ENCODE measurements at regions not wholly inside any gene's neighbourhood (a gene's known extent, or its start where the extent isn't known, plus 50 kb on each side); places are given as distances from the start of the nearest gene placed in this dataset.
"Not testable (repeated sequence)": the region's sequence is repeated elsewhere in the genome, so short reads cannot be mapped to it uniquely, and the experiment has no call there.

DNA sequence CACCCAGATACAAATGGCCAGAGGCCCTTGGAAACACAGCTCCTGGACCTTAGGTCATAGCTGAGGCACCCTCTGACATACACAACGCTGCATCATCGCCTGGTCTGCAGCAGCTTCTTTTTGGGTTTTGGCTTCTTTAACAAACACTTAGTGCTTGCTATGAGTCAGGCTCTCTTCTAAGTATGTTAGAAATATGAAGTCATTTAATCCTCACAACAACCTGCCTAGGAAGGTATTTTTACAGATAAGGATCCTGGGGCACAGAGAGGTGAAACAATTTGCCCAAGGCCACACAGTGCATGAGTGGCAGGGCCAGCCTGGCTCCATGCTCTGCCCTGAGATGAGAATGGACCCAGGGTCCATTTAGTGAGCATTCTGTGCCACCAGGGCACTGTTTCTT, 96.6 kb downstream of the TMEM17 start:
- Histone ChIP-seq H3K9ac (ENCODE audit: low read length) (no peak overlapping the region), H3K9me3 (ENCODE audit: control insufficient read depth, low read length) (no peaks in the 10 kb centered on the region), H3K27me3 (ENCODE audit: control insufficient read depth, insufficient read depth, low read length) (no peaks in the 10 kb centered on the region), H3K36me3 (ENCODE audit: control insufficient read depth, insufficient read depth, low read length) (no peaks in the 10 kb centered on the region), H3K4me1 (ENCODE audit: control insufficient read depth, insufficient read depth, low read length) (peaks cover 41% of the 10 kb centered on the region), H3K4me3 (ENCODE audit: low read length) (no peak overlapping the region)

- Histone ChIP-seq H3K36me3 (ENCODE audit: control insufficient read depth, insufficient read depth, low read length) (no peaks in the 10 kb centered on the region), H3K4me1 (ENCODE audit: control insufficient read depth, insufficient read depth, low read length) (peaks cover 41% of the 10 kb centered on the region), H3K27me3 (ENCODE audit: control insufficient read depth, insufficient read depth, low read length) (no peaks in the 10 kb centered on the region), H3K4me3 (ENCODE audit: low read length) (no peak overlapping the region), H3K9ac (ENCODE audit: low read length) (no peak overlapping the region), H3K9me3 (ENCODE audit: control insufficient read depth, low read length) (no peaks in the 10 kb centered on the region)
These were observed 97.7 kb downstream of the TMEM17 start for GRCh38 chr2:62408241-62408677.

GRCh38 chr2:62407838-62408237, 98.2 kb downstream of the TMEM17 start:
- no peak overlapping the region for H3K4me3 ChIP-seq (ENCODE audit: low read length)
- no peaks in the 10 kb centered on the region for H3K27me3 ChIP-seq (ENCODE audit: control insufficient read depth, insufficient read depth, low read length)
- no peaks in the 10 kb centered on the region for H3K9me3 ChIP-seq (ENCODE audit: control insufficient read depth, low read length)
- no peaks in the 10 kb centered on the region for H3K36me3 ChIP-seq (ENCODE audit: control insufficient read depth, insufficient read depth, low read length)
- no peak overlapping the region for H3K9ac ChIP-seq (ENCODE audit: low read length)
- H3K4me1 ChIP-seq (ENCODE audit: control insufficient read depth, insufficient read depth, low read length), result peaks cover 41% of the 10 kb centered on the region

DNA sequence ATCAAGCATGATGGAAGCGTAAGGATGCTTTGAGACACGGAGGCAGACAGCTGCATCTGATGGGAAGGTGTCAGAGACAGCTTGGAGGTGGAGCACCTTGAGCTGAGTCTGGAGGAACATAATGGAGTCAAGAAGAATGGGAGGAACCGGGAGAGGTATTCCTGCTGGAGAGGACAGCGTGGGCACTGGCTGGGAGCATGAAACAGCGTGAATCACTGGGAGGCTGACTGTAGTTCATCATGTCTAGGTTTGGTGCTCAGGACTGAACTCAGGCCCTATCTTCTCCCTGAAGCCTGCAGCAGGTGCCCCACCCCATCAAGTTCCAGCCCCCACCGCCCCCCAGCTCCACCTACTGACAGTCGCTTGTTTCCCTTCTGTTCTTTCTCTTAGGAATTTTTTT, 98.6 kb downstream of the TMEM17 start:
- Histone ChIP-seq H3K36me3 (ENCODE audit: control insufficient read depth, insufficient read depth, low read length) (no peaks in the 10 kb centered on the region), H3K9me3 (ENCODE audit: control insufficient read depth, low read length) (no peaks in the 10 kb centered on the region), H3K4me1 (ENCODE audit: control insufficient read depth, insufficient read depth, low read length) (peaks cover 41% of the 10 kb centered on the region), H3K9ac (ENCODE audit: low read length) (no peak overlapping the region), H3K4me3 (ENCODE audit: low read length) (no peak overlapping the region), H3K27me3 (ENCODE audit: control insufficient read depth, insufficient read depth, low read length) (no peaks in the 10 kb centered on the region)

- Histone ChIP-seq H3K27me3 (ENCODE audit: control insufficient read depth, insufficient read depth, low read length) (no peaks in the 10 kb centered on the region), H3K9me3 (ENCODE audit: control insufficient read depth, low read length) (no peaks in the 10 kb centered on the region), H3K4me3 (ENCODE audit: low read length) (no peak overlapping the region), H3K9ac (ENCODE audit: low read length) (no peak overlapping the region), H3K36me3 (ENCODE audit: control insufficient read depth, insufficient read depth, low read length) (no peaks in the 10 kb centered on the region), H3K4me1 (ENCODE audit: control insufficient read depth, insufficient read depth, low read length) (peaks cover 37% of the 10 kb centered on the region)
These were observed 99.4 kb downstream of the TMEM17 start for GRCh38 chr2:62406573-62407043.

- no peaks in the 10 kb centered on the region for H3K9me3 ChIP-seq (ENCODE audit: control insufficient read depth, low read length)
- no peaks in the 10 kb centered on the region for H3K36me3 ChIP-seq (ENCODE audit: control insufficient read depth, insufficient read depth, low read length)
- H3K27me3 ChIP-seq (ENCODE audit: control insufficient read depth, insufficient read depth, low read length), result no peaks in the 10 kb centered on the region
- H3K4me3 ChIP-seq (ENCODE audit: low read length), result no peak overlapping the region
- H3K9ac ChIP-seq (ENCODE audit: low read length), result no peak overlapping the region
- H3K4me1 ChIP-seq (ENCODE audit: control insufficient read depth, insufficient read depth, low read length), result peaks cover 30% of the 10 kb centered on the region
These were observed 101.1 kb downstream of the TMEM17 start for GRCh38 chr2:62404913-62405312.

- Histone ChIP-seq H3K9ac (ENCODE audit: low read length) (no peak overlapping the region), H3K27me3 (ENCODE audit: control insufficient read depth, insufficient read depth, low read length) (no peaks in the 10 kb centered on the region), H3K4me3 (ENCODE audit: low read length) (no peak overlapping the region), H3K4me1 (ENCODE audit: control insufficient read depth, insufficient read depth, low read length) (peaks cover 17% of the 10 kb centered on the region), H3K9me3 (ENCODE audit: control insufficient read depth, low read length) (no peaks in the 10 kb centered on the region), H3K36me3 (ENCODE audit: control insufficient read depth, insufficient read depth, low read length) (no peaks in the 10 kb centered on the region)
These were observed 103.8 kb downstream of the TMEM17 start for GRCh38 chr2:62402156-62402555.

- no peaks in the 10 kb centered on the region for H3K4me1 ChIP-seq (ENCODE audit: control insufficient read depth, insufficient read depth, low read length)
- no peaks in the 10 kb centered on the region for H3K27me3 ChIP-seq (ENCODE audit: control insufficient read depth, insufficient read depth, low read length)
- no peak overlapping the region for H3K9ac ChIP-seq (ENCODE audit: low read length)
- no peaks in the 10 kb centered on the region for H3K9me3 ChIP-seq (ENCODE audit: control insufficient read depth, low read length)
- no peak overlapping the region for H3K4me3 ChIP-seq (ENCODE audit: low read length)
- H3K36me3 ChIP-seq (ENCODE audit: control insufficient read depth, insufficient read depth, low read length), result no peaks in the 10 kb centered on the region
These were observed 107.6 kb downstream of the TMEM17 start for GRCh38 chr2:62398356-62398755.

- Histone ChIP-seq H3K9ac (ENCODE audit: low read length) (no peak overlapping the region), H3K36me3 (ENCODE audit: control insufficient read depth, insufficient read depth, low read length) (no peaks in the 10 kb centered on the region), H3K4me3 (ENCODE audit: low read length) (no peak overlapping the region), H3K27me3 (ENCODE audit: control insufficient read depth, insufficient read depth, low read length) (no peaks in the 10 kb centered on the region), H3K4me1 (ENCODE audit: control insufficient read depth, insufficient read depth, low read length) (no peaks in the 10 kb centered on the region), H3K9me3 (ENCODE audit: control insufficient read depth, low read length) (no peaks in the 10 kb centered on the region)
These were observed 109.1 kb downstream of the TMEM17 start for GRCh38 chr2:62396880-62397279.

DNA sequence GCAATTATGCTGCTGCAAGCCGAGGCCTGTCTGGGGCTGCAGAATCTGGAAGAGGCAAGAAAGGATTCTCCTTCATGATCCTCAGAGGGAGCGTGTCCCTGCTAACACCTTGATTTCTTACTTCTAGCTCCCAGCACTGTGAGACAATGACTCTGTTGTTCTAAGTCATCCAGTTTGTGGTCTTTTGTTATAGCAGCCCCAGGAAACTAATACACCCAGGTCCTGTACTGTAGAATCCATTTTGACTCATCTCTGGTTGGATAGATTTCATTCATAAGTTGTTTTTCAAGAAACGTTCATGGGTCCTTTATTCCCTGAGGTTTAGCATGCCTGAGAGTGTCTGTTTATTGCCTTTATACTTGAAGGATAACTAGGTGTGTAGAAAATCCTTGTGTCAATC, 112.7 kb downstream of the TMEM17 start:
- H3K4me3 ChIP-seq (ENCODE audit: low read length), result no peak overlapping the region
- no peaks in the 10 kb centered on the region for H3K27me3 ChIP-seq (ENCODE audit: control insufficient read depth, insufficient read depth, low read length)
- no peak overlapping the region for H3K9ac ChIP-seq (ENCODE audit: low read length)
- no peaks in the 10 kb centered on the region for H3K4me1 ChIP-seq (ENCODE audit: control insufficient read depth, insufficient read depth, low read length)
- H3K9me3 ChIP-seq (ENCODE audit: control insufficient read depth, low read length), result no peaks in the 10 kb centered on the region
- no peaks in the 10 kb centered on the region for H3K36me3 ChIP-seq (ENCODE audit: control insufficient read depth, insufficient read depth, low read length)

GRCh38 chr2:62391696-62392095, 114.3 kb downstream of the TMEM17 start:
- no peak overlapping the region for H3K4me3 ChIP-seq (ENCODE audit: low read length)
- H3K27me3 ChIP-seq (ENCODE audit: control insufficient read depth, insufficient read depth, low read length), result no peaks in the 10 kb centered on the region
- H3K9ac ChIP-seq (ENCODE audit: low read length), result no peak overlapping the region

GRCh38 chr2:62386378-62386777, 119.6 kb downstream of the TMEM17 start:
- H3K36me3 ChIP-seq (ENCODE audit: control insufficient read depth, insufficient read depth, low read length); H3K4me1 ChIP-seq (ENCODE audit: control insufficient read depth, insufficient read depth, low read length); H3K9me3 ChIP-seq (ENCODE audit: control insufficient read depth, low read length); H3K4me3 ChIP-seq (ENCODE audit: low read length); H3K27me3 ChIP-seq (ENCODE audit: control insufficient read depth, insufficient read depth, low read length); H3K9ac ChIP-seq (ENCODE audit: low read length): not testable (repeated sequence)

More at GRCh38 chr2:62391696-62392095, 114.3 kb downstream of the TMEM17 start:
- Histone ChIP-seq H3K36me3 (ENCODE audit: control insufficient read depth, insufficient read depth, low read length) (no peaks in the 10 kb centered on the region), H3K9me3 (ENCODE audit: control insufficient read depth, low read length) (no peaks in the 10 kb centered on the region), H3K4me1 (ENCODE audit: control insufficient read depth, insufficient read depth, low read length) (no peaks in the 10 kb centered on the region)

DNA sequence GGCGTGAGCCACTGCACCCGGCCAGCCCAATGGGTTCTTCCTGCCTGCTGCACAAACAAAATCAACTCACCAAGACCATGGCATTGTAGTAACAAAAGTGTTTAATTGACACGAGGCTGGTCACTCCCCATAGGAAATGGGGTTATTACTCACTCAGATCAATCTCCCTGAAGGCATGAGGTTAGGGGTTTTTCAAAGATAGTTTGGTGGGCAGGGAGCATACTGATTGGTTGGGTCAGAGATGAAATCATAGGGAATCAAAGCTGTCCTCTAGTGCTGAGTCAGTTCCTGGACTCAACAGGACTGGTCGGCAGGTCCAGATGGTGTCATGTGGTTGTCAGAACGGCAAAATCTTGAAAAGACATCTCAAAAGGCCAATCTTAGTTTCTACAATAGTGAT, 122.1 kb downstream of the TMEM17 start:
- no peak overlapping the region for H3K4me3 ChIP-seq (ENCODE audit: low read length)
- H3K36me3 ChIP-seq (ENCODE audit: control insufficient read depth, insufficient read depth, low read length), result no peaks in the 10 kb centered on the region
- no peaks in the 10 kb centered on the region for H3K4me1 ChIP-seq (ENCODE audit: control insufficient read depth, insufficient read depth, low read length)
- no peaks in the 10 kb centered on the region for H3K27me3 ChIP-seq (ENCODE audit: control insufficient read depth, insufficient read depth, low read length)
- H3K9me3 ChIP-seq (ENCODE audit: control insufficient read depth, low read length), result no peaks in the 10 kb centered on the region
- no peak overlapping the region for H3K9ac ChIP-seq (ENCODE audit: low read length)

Measured in mucosa of stomach (tissue), 1 donor.